Smooth muscle cell (in vitro differentiated cells): ENCODE measurements at regions not wholly inside any gene's neighbourhood (a gene's known extent, or its start where the extent isn't known, plus 50 kb on each side); places are given as distances from the start of the nearest gene placed in this dataset.

Source experiments
- DNase-seq: peaks from one replicate; lab custom pipeline; 2025; ENCODE audit not compliant: unreplicated experiment; lab: John Stamatoyannopoulos, UW
- H2AFZ ChIP-seq: fragments of 200-600 bp; sonication (generic); 2 replicates; pipeline ENCODE4 v1.6.0; 2016; ENCODE audit warnings: antibody characterized with exemption, low read depth, mild to moderate bottlenecking
- H3F3A ChIP-seq: fragments of 200-600 bp; sonication (generic); 2 replicates; pipeline ENCODE4 v1.6.0; 2017; ENCODE audit warnings: antibody characterized with exemption, low read depth
- H3K27ac ChIP-seq: fragments of 200-600 bp; sonication (generic); 2 replicates; pipeline ENCODE4 v1.5.1; 2016; ENCODE audit warnings: low read depth, mild to moderate bottlenecking
- H3K27me3 ChIP-seq: fragments of 200-600 bp; sonication (generic); 2 replicates; pipeline ENCODE4 v1.6.1; 2016; ENCODE audit warnings: low read depth, mild to moderate bottlenecking
- H3K36me3 ChIP-seq: fragments of 200-600 bp; sonication (generic); 2 replicates; pipeline ENCODE4 v1.5.1; 2016; ENCODE audit warnings: low read depth
- H3K4me1 ChIP-seq: fragments of 200-600 bp; sonication (generic); 2 replicates; pipeline ENCODE4 v1.5.1; 2016; ENCODE audit warnings: low read depth
- H3K4me2 ChIP-seq: fragments of 200-600 bp; sonication (generic); 2 replicates; pipeline ENCODE4 v1.6.0; 2016; ENCODE audit warnings: mild to moderate bottlenecking
- H3K4me3 ChIP-seq: fragments of 200-600 bp; sonication (generic); 2 replicates; pipeline ENCODE4 v1.5.1; 2016; ENCODE audit warnings: mild to moderate bottlenecking
- H3K79me2 ChIP-seq: fragments of 200-600 bp; sonication (generic); 2 replicates; pipeline ENCODE4 v1.6.0; 2016; ENCODE audit warnings: low read depth, mild to moderate bottlenecking
- H3K9ac ChIP-seq: fragments of 200-600 bp; sonication (generic); 2 replicates; pipeline ENCODE4 v1.6.0; 2016; ENCODE audit warnings: low read depth
- H3K9me3 ChIP-seq: fragments of 200-600 bp; sonication (generic); replicated peaks from 2 replicates; pipeline ENCODE4 v1.5.1; 2016; ENCODE audit warnings: low read depth
- H4K20me1 ChIP-seq: fragments of 200-600 bp; sonication (generic); 2 replicates; pipeline ENCODE4 v1.6.0; 2016; ENCODE audit warnings: low read depth
- CTCF ChIP-seq: fragments of 200-600 bp; sonication (generic); IDR thresholded peaks from 2 replicates; pipeline ENCODE4 v1.5.1; 2017; ENCODE audit warnings: borderline replicate concordance, mild to moderate bottlenecking, antibody characterized with exemption; ENCODE audit not compliant: insufficient read depth, poor library complexity, severe bottlenecking
- WGBS: methylation state at CpG from one replicate; pipeline ENCODE4 v1.1.7; 2016; ENCODE audit warnings: low lambda C conversion rate; 5-methylcytosine and 5-hydroxymethylcytosine counted together

GRCh38 chr6:8879334-8879733 lies 444.0 kb upstream of the SLC35B3 start:
- Histone ChIP-seq H3K4me1 (no peaks in the 10 kb centered on the region), H3K4me2 (no peak overlapping the region), H3K4me3 (no peak overlapping the region), H2AFZ (no peak overlapping the region), H3K36me3 (no peaks in the 10 kb centered on the region), H3K9ac (no peak overlapping the region), H3K27me3 (no peaks in the 10 kb centered on the region), H3K9me3 (no peaks in the 10 kb centered on the region), H3K27ac (no peak overlapping the region), H3K79me2 (no peaks in the 10 kb centered on the region), H3F3A (no peaks in the 10 kb centered on the region), H4K20me1 (no peaks in the 10 kb centered on the region)
- 33% methylated on average over 1 of the region's 1 CpG for WGBS
- TF ChIP-seq CTCF: no peak
- no peak for DNase-seq

- TF ChIP-seq CTCF: no peak
- H3K36me3 ChIP-seq: no peaks in the 10 kb centered on the region
- 89% methylated on average over 4 of the region's 4 CpGs for WGBS
These were observed 440.6 kb upstream of the SLC35B3 start for GRCh38 chr6:8875986-8876385.

GRCh38 chr6:8872589-8872988 lies 437.2 kb upstream of the SLC35B3 start:
- no peaks in the 10 kb centered on the region for H3K4me1 ChIP-seq
- no peak for TF ChIP-seq CTCF
- H3K4me2 ChIP-seq: no peak overlapping the region
- H3K27me3 ChIP-seq: no peaks in the 10 kb centered on the region
- no peaks in the 10 kb centered on the region for H3K36me3 ChIP-seq
- H3F3A ChIP-seq: no peaks in the 10 kb centered on the region
- H3K27ac ChIP-seq: no peak overlapping the region
- no peak overlapping the region for H2AFZ ChIP-seq
- H3K9ac ChIP-seq: no peak overlapping the region
- no peaks in the 10 kb centered on the region for H3K9me3 ChIP-seq
- no peaks in the 10 kb centered on the region for H4K20me1 ChIP-seq
- no peak for DNase-seq
- no peaks in the 10 kb centered on the region for H3K79me2 ChIP-seq
- 54% methylated on average over 3 of the region's 3 CpGs for WGBS
- H3K4me3 ChIP-seq: no peak overlapping the region

More at GRCh38 chr6:8875986-8876385, 440.6 kb upstream of the SLC35B3 start:
- Histone ChIP-seq H3K4me2 (no peak overlapping the region), H3K9me3 (no peaks in the 10 kb centered on the region), H3K4me1 (no peaks in the 10 kb centered on the region), H2AFZ (no peak overlapping the region), H3K27ac (no peak overlapping the region), H3K27me3 (no peaks in the 10 kb centered on the region), H3K9ac (no peak overlapping the region), H4K20me1 (no peaks in the 10 kb centered on the region), H3F3A (no peaks in the 10 kb centered on the region), H3K4me3 (no peak overlapping the region), H3K79me2 (no peaks in the 10 kb centered on the region)
- DNase-seq: no peak

GRCh38 chr6:8865451-8865850 lies 430.1 kb upstream of the SLC35B3 start:
- no peak overlapping the region for H2AFZ ChIP-seq
- no peak overlapping the region for H3K27ac ChIP-seq
- H3K27me3 ChIP-seq: no peaks in the 10 kb centered on the region
- no peak for TF ChIP-seq CTCF
- no peaks in the 10 kb centered on the region for H3K9me3 ChIP-seq
- no peaks in the 10 kb centered on the region for H3K36me3 ChIP-seq
- H3K79me2 ChIP-seq: no peaks in the 10 kb centered on the region
- no peak for DNase-seq
- H4K20me1 ChIP-seq: no peaks in the 10 kb centered on the region
- H3K4me3 ChIP-seq: no peak overlapping the region
- no peaks in the 10 kb centered on the region for H3K4me1 ChIP-seq
- 95% methylated on average over 3 of the region's 3 CpGs for WGBS
- H3F3A ChIP-seq: no peaks in the 10 kb centered on the region
- H3K4me2 ChIP-seq: no peak overlapping the region
- H3K9ac ChIP-seq: no peak overlapping the region
